ENCODE measurements at regions not wholly inside any gene's neighbourhood (a gene's known extent, or its start where the extent isn't known, plus 50 kb on each side); places are given as distances from the start of the nearest gene placed in this dataset.

DNA sequence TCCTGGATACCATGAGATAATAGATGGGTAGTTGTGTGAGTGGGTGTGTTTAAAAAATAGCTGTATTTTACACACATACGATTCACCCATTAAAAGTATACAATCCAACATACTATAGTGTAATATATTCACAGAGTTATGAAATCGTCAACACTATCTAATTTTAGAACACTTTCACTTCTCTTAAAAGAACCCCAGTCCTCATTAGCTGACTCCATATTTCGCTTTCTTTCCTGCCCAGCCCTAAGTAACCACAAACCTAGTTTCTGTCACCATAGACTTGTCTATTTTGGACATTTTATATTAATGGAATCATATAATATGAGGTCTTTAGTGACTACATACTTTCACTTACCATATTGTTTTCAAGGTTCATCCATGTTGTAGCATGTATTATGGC lies 63.8 kb upstream of the S1PR3 start:
- ChIA-PET CTCF (no interaction called here), POLR2A (no interaction called here)
- peak overlapping the region in 1 of 5 experiments; percentile 38 for H3K4me3 ChIP-seq (ENCODE audit: control extremely low read depth in 1 of 5, extremely low read depth in 1 of 5, insufficient read depth in 1 of 5, low read depth in 2 of 5, low read length in 4 of 5)
- peak overlapping the region; percentile 62 for H3K4me2 ChIP-seq (replicated peaks; ENCODE audit: low read depth, low read length, poor library complexity, severe bottlenecking)
- peaks cover 0 to 9% (median 0%) of the 10 kb centered on the region in 3 donors for H3K9me3 ChIP-seq (ENCODE audit: control extremely low read depth in 1 of 3, control insufficient read depth in 2 of 3, insufficient read depth in 1 of 3, low read length in 2 of 3)
- no peaks in the 10 kb centered on the region for H3K27me3 ChIP-seq (replicated peaks in 1 of 4; ENCODE audit: control extremely low read depth in 1 of 4, control insufficient read depth in 3 of 4, insufficient read depth in 4 of 4, low read length in 3 of 4)
- intact Hi-C loops (cut with micrococcal nuclease), result no loop called here
- peak overlapping the region; percentile 44 for H3K4me3 Mint-ChIP-seq
- peak overlapping the region; percentile 0 for H3K27ac Mint-ChIP-seq
- peak overlapping the region; percentile 23 for H3K9ac ChIP-seq (ENCODE audit: low read length)
- peak overlapping the region; percentile 7 to 46 for H3K27ac ChIP-seq (ENCODE audit: low read length in 2 of 2)
- no peak overlapping the region for H2AFZ ChIP-seq (ENCODE audit: insufficient read depth, low read depth, low read length, poor library complexity, severe bottlenecking)
- no peaks in the 10 kb centered on the region for H3K36me3 ChIP-seq (replicated peaks in 1 of 2; ENCODE audit: control extremely low read depth in 1 of 2, control insufficient read depth in 1 of 2, extremely low read depth in 1 of 2, insufficient read depth in 2 of 2, low read length in 1 of 2)
- H4K20me1 ChIP-seq (ENCODE audit: control insufficient read depth, insufficient read depth, low read length, poor library complexity, severe bottlenecking), result no peaks in the 10 kb centered on the region
- peaks cover 4% of the 10 kb centered on the region for H3K9me3 Mint-ChIP-seq (ENCODE audit: insufficient read depth)
- H3K4me1 Mint-ChIP-seq, result peaks cover 43% of the 10 kb centered on the region
- WGBS (ENCODE audit: insufficient coverage), result 0% methylated on average over 1 of the region's 3 CpGs
- TF ChIP-seq, protein P1, sequence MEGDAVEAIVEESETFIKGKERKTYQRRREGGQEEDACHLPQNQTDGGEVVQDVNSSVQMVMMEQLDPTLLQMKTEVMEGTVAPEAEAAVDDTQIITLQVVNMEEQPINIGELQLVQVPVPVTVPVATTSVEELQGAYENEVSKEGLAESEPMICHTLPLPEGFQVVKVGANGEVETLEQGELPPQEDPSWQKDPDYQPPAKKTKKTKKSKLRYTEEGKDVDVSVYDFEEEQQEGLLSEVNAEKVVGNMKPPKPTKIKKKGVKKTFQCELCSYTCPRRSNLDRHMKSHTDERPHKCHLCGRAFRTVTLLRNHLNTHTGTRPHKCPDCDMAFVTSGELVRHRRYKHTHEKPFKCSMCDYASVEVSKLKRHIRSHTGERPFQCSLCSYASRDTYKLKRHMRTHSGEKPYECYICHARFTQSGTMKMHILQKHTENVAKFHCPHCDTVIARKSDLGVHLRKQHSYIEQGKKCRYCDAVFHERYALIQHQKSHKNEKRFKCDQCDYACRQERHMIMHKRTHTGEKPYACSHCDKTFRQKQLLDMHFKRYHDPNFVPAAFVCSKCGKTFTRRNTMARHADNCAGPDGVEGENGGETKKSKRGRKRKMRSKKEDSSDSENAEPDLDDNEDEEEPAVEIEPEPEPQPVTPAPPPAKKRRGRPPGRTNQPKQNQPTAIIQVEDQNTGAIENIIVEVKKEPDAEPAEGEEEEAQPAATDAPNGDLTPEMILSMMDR (IDR thresholded peaks at IDR 0.05), result no peak
- TF ChIP-seq EZH2 (IDR thresholded peaks at IDR 0.05; ENCODE audit: borderline replicate concordance, insufficient read depth, low read depth, low read length, poor library complexity, severe bottlenecking), result no peak
- peaks cover 12% of the 10 kb centered on the region for H3K27me3 Mint-ChIP-seq
- peak; percentile 70 for ATAC-seq (ENCODE audit: low read depth)
- H3K79me2 ChIP-seq (ENCODE audit: control insufficient read depth, insufficient read depth, low read length), result no peaks in the 10 kb centered on the region
- peak; percentile 64 for DNase-seq
- peaks cover 22 to 30% of the 10 kb centered on the region in 2 donors for H3K4me1 ChIP-seq (ENCODE audit: control insufficient read depth in 2 of 2, insufficient read depth in 2 of 2, low read length in 2 of 2)

DNA sequence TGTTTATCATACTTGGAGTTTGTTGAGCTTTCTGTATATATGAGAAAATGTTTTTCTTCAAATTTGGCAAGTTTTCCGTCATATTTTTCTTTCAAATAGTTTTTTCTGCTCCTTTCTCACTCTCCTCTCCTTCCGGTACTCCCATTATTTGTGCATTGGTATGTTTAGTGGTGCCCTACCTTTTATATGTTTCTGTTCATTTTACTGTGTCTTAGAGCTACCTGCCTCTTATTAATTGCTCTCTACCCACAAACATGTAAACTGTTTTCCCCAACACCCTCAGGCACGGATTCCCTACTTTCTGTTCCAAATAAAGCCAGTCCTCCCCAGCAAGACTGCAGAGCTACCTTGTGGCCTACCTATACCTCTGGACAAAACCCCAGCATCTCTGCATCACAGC lies 60.6 kb upstream of the S1PR3 start:
- WGBS (ENCODE audit: insufficient coverage), result 0% methylated on average over 1 of the region's 3 CpGs

More for the DNA sequence above, 60.6 kb upstream of the S1PR3 start:
- ATAC-seq (ENCODE audit: low read depth) (no peak), DNase-seq (no peak)
- peaks cover 0 to 7% (median 0%) of the 10 kb centered on the region in 4 experiments for H3K27me3 ChIP-seq (replicated peaks in 1 of 4; ENCODE audit: control extremely low read depth in 1 of 4, control insufficient read depth in 3 of 4, insufficient read depth in 4 of 4, low read length in 3 of 4)
- peaks cover 0 to 4% (median 0%) of the 10 kb centered on the region in 3 donors for H3K9me3 ChIP-seq (ENCODE audit: control extremely low read depth in 1 of 3, control insufficient read depth in 2 of 3, insufficient read depth in 1 of 3, low read length in 2 of 3)
- peaks cover 11 to 19% of the 10 kb centered on the region in 2 donors for H3K4me1 ChIP-seq (ENCODE audit: control insufficient read depth in 2 of 2, insufficient read depth in 2 of 2, low read length in 2 of 2)
- CTCF ChIA-PET, result no interaction called here
- H3K27ac ChIP-seq (ENCODE audit: low read length in 2 of 2), result no peak overlapping the region
- no peak overlapping the region for H2AFZ ChIP-seq (ENCODE audit: insufficient read depth, low read depth, low read length, poor library complexity, severe bottlenecking)
- peaks cover 31% of the 10 kb centered on the region for H3K27me3 Mint-ChIP-seq
- peaks cover 21% of the 10 kb centered on the region for H3K4me1 Mint-ChIP-seq
- H3K4me2 ChIP-seq (replicated peaks; ENCODE audit: low read depth, low read length, poor library complexity, severe bottlenecking), result no peak overlapping the region
- no peak overlapping the region for H3K4me3 Mint-ChIP-seq
- POLR2A ChIA-PET, result no interaction called here
- H4K20me1 ChIP-seq (ENCODE audit: control insufficient read depth, insufficient read depth, low read length, poor library complexity, severe bottlenecking), result no peaks in the 10 kb centered on the region
- no peak overlapping the region for H3K4me3 ChIP-seq (ENCODE audit: control extremely low read depth in 1 of 5, extremely low read depth in 1 of 5, insufficient read depth in 1 of 5, low read depth in 2 of 5, low read length in 4 of 5)
- peaks cover 4% of the 10 kb centered on the region for H3K9me3 Mint-ChIP-seq (ENCODE audit: insufficient read depth)
- TF ChIP-seq, protein P1 (IDR thresholded peaks at IDR 0.05), result no peak
- no peak for TF ChIP-seq EZH2 (IDR thresholded peaks at IDR 0.05; ENCODE audit: borderline replicate concordance, insufficient read depth, low read depth, low read length, poor library complexity, severe bottlenecking)
- H3K9ac ChIP-seq (ENCODE audit: low read length), result no peak overlapping the region
- H3K36me3 ChIP-seq (replicated peaks in 1 of 2; ENCODE audit: control extremely low read depth in 1 of 2, control insufficient read depth in 1 of 2, extremely low read depth in 1 of 2, insufficient read depth in 2 of 2, low read length in 1 of 2), result no peaks in the 10 kb centered on the region
- H3K27ac Mint-ChIP-seq, result no peak overlapping the region
- intact Hi-C loops (cut with micrococcal nuclease), result no loop called here
- H3K79me2 ChIP-seq (ENCODE audit: control insufficient read depth, insufficient read depth, low read length), result no peaks in the 10 kb centered on the region

Data from B cell (primary cell).